ENCODE measurements at regions not wholly inside any gene's neighbourhood (a gene's known extent, or its start where the extent isn't known, plus 50 kb on each side); places are given as distances from the start of the nearest gene placed in this dataset.
A peak's percentile ranks its signal among the peaks of the same experiment; 100 is the strongest.

- no peaks in the 10 kb centered on the region for H3K36me3 ChIP-seq (ENCODE audit: control insufficient read depth in 1 of 2, insufficient read depth in 2 of 2, low read depth in 1 of 2, low read length in 2 of 2)
- no peak overlapping the region for H3K23ac ChIP-seq (ENCODE audit: low read length in 2 of 2)
- no peak overlapping the region for H3K4me3 ChIP-seq (ENCODE audit: insufficient read depth in 1 of 2, low read depth in 1 of 2, low read length in 2 of 2)
- no peak overlapping the region for H4K8ac ChIP-seq (ENCODE audit: low read length)
- peaks cover 8% of the 10 kb centered on the region for H3K4me1 ChIP-seq (ENCODE audit: control insufficient read depth, insufficient read depth, low read depth, low read length)
- no peak overlapping the region for H3K14ac ChIP-seq (ENCODE audit: low read length in 2 of 2)
- H3K9ac ChIP-seq (ENCODE audit: low read length) = peak overlapping the region; percentile 15
- DNase-seq = peak; percentile 87
- H3K9me3 ChIP-seq (ENCODE audit: control insufficient read depth, low read length) = no peaks in the 10 kb centered on the region
- H3K27me3 ChIP-seq (ENCODE audit: control insufficient read depth in 1 of 2, insufficient read depth in 1 of 2, low read length in 2 of 2) = no peaks in the 10 kb centered on the region
- peak overlapping the region; percentile 48 for H3K27ac ChIP-seq (ENCODE audit: low read length, poor library complexity, severe bottlenecking)
- no peak overlapping the region for H3K4me2 ChIP-seq (ENCODE audit: low read length, poor library complexity, severe bottlenecking)
- H2AK5ac ChIP-seq (ENCODE audit: low read length, severe bottlenecking) = no peak overlapping the region
- no peak overlapping the region for H2BK120ac ChIP-seq (ENCODE audit: low read depth, low read length)
- 64% methylated on average over 6 of the region's 8 CpGs for WGBS
- H4K91ac ChIP-seq (ENCODE audit: low read length) = no peak overlapping the region
- H2BK15ac ChIP-seq (ENCODE audit: low read depth, poor library complexity, severe bottlenecking) = no peak overlapping the region
- H3K79me1 ChIP-seq (replicated peaks; ENCODE audit: low read length, poor library complexity, severe bottlenecking) = no peaks in the 10 kb centered on the region
- H2BK5ac ChIP-seq (ENCODE audit: low read depth, low read length, poor library complexity, severe bottlenecking) = no peak overlapping the region
- H2AFZ ChIP-seq (ENCODE audit: low read depth, low read length) = no peak overlapping the region
- H2BK12ac ChIP-seq (ENCODE audit: low read length in 2 of 2) = peak overlapping the region; percentile 18 to 66
- peak overlapping the region in 1 of 2 experiments; percentile 23 for H3K18ac ChIP-seq (ENCODE audit: low read depth in 1 of 2, low read length in 2 of 2)
- H3K4ac ChIP-seq (ENCODE audit: low read depth in 1 of 2, low read length in 2 of 2) = no peak overlapping the region
These were observed 114.4 kb upstream of the GADD45A start for GRCh38 chr1:67570486-67571143.

- H3K9me3 ChIP-seq (ENCODE audit: control insufficient read depth, low read length) = no peaks in the 10 kb centered on the region
These were observed 113.6 kb upstream of the GADD45A start for GRCh38 chr1:67571406-67571805.

GRCh38 chr1:67571901-67572593 lies 113.0 kb upstream of the GADD45A start:
- H4K8ac ChIP-seq (ENCODE audit: low read length) = no peak overlapping the region
- H2BK12ac ChIP-seq (ENCODE audit: low read length in 2 of 2) = no peak overlapping the region
- no peak overlapping the region for H3K14ac ChIP-seq (ENCODE audit: low read length in 2 of 2)
- DNase-seq = no peak
- H3K9me3 ChIP-seq (ENCODE audit: control insufficient read depth, low read length) = no peaks in the 10 kb centered on the region
- no peak overlapping the region for H3K4me2 ChIP-seq (ENCODE audit: low read length, poor library complexity, severe bottlenecking)
- H3K18ac ChIP-seq (ENCODE audit: low read depth in 1 of 2, low read length in 2 of 2) = no peak overlapping the region
- no peaks in the 10 kb centered on the region for H3K79me1 ChIP-seq (replicated peaks; ENCODE audit: low read length, poor library complexity, severe bottlenecking)
- no peaks in the 10 kb centered on the region for H3K27me3 ChIP-seq (ENCODE audit: control insufficient read depth in 1 of 2, insufficient read depth in 1 of 2, low read length in 2 of 2)
- no peak overlapping the region for H3K23ac ChIP-seq (ENCODE audit: low read length in 2 of 2)
- no peak overlapping the region for H2AK5ac ChIP-seq (ENCODE audit: low read length, severe bottlenecking)
- H2BK15ac ChIP-seq (ENCODE audit: low read depth, poor library complexity, severe bottlenecking) = no peak overlapping the region
- no peak overlapping the region for H3K4me3 ChIP-seq (ENCODE audit: insufficient read depth in 1 of 2, low read depth in 1 of 2, low read length in 2 of 2)
- no peak overlapping the region for H3K4ac ChIP-seq (ENCODE audit: low read depth in 1 of 2, low read length in 2 of 2)
- H3K9ac ChIP-seq (ENCODE audit: low read length) = no peak overlapping the region
- no peak overlapping the region for H2BK120ac ChIP-seq (ENCODE audit: low read depth, low read length)
- H2AFZ ChIP-seq (ENCODE audit: low read depth, low read length) = no peak overlapping the region
- no peak overlapping the region for H2BK5ac ChIP-seq (ENCODE audit: low read depth, low read length, poor library complexity, severe bottlenecking)
- no peak overlapping the region for H3K27ac ChIP-seq (ENCODE audit: low read length, poor library complexity, severe bottlenecking)
- peaks cover 8% of the 10 kb centered on the region for H3K4me1 ChIP-seq (ENCODE audit: control insufficient read depth, insufficient read depth, low read depth, low read length)
- H4K91ac ChIP-seq (ENCODE audit: low read length) = no peak overlapping the region
- H3K36me3 ChIP-seq (ENCODE audit: control insufficient read depth in 1 of 2, insufficient read depth in 2 of 2, low read depth in 1 of 2, low read length in 2 of 2) = no peaks in the 10 kb centered on the region
- WGBS = 93% methylated on average over 9 of the region's 14 CpGs

More at GRCh38 chr1:67571406-67571805, 113.6 kb upstream of the GADD45A start:
- Histone ChIP-seq H3K4me1 (ENCODE audit: control insufficient read depth, insufficient read depth, low read depth, low read length) (peaks cover 8% of the 10 kb centered on the region), H2AK5ac (ENCODE audit: low read length, severe bottlenecking) (no peak overlapping the region), H3K4ac (ENCODE audit: low read depth in 1 of 2, low read length in 2 of 2) (no peak overlapping the region), H3K4me3 (ENCODE audit: insufficient read depth in 1 of 2, low read depth in 1 of 2, low read length in 2 of 2) (no peak overlapping the region), H2BK12ac (ENCODE audit: low read length in 2 of 2) (no peak overlapping the region), H2BK15ac (ENCODE audit: low read depth, poor library complexity, severe bottlenecking) (no peak overlapping the region), H4K8ac (ENCODE audit: low read length) (no peak overlapping the region), H3K27me3 (ENCODE audit: control insufficient read depth in 1 of 2, insufficient read depth in 1 of 2, low read length in 2 of 2) (no peaks in the 10 kb centered on the region), H3K4me2 (ENCODE audit: low read length, poor library complexity, severe bottlenecking) (no peak overlapping the region), H3K79me1 (replicated peaks; ENCODE audit: low read length, poor library complexity, severe bottlenecking) (no peaks in the 10 kb centered on the region), H2BK5ac (ENCODE audit: low read depth, low read length, poor library complexity, severe bottlenecking) (no peak overlapping the region), H3K14ac (ENCODE audit: low read length in 2 of 2) (no peak overlapping the region), H3K9ac (ENCODE audit: low read length) (no peak overlapping the region), H4K91ac (ENCODE audit: low read length) (no peak overlapping the region), H3K27ac (ENCODE audit: low read length, poor library complexity, severe bottlenecking) (no peak overlapping the region), H3K36me3 (ENCODE audit: control insufficient read depth in 1 of 2, insufficient read depth in 2 of 2, low read depth in 1 of 2, low read length in 2 of 2) (no peaks in the 10 kb centered on the region), H3K18ac (ENCODE audit: low read depth in 1 of 2, low read length in 2 of 2) (no peak overlapping the region), H2AFZ (ENCODE audit: low read depth, low read length) (no peak overlapping the region), H2BK120ac (ENCODE audit: low read depth, low read length) (no peak overlapping the region), H3K23ac (ENCODE audit: low read length in 2 of 2) (no peak overlapping the region)
- no peak for DNase-seq

- no peak overlapping the region for H3K23ac ChIP-seq (ENCODE audit: low read length in 2 of 2)
- DNase-seq = no peak
- H3K4me3 ChIP-seq (ENCODE audit: insufficient read depth in 1 of 2, low read depth in 1 of 2, low read length in 2 of 2) = no peak overlapping the region
- H2AK5ac ChIP-seq (ENCODE audit: low read length, severe bottlenecking) = no peak overlapping the region
- H3K27ac ChIP-seq (ENCODE audit: low read length, poor library complexity, severe bottlenecking) = no peak overlapping the region
- no peaks in the 10 kb centered on the region for H3K79me1 ChIP-seq (replicated peaks; ENCODE audit: low read length, poor library complexity, severe bottlenecking)
- no peaks in the 10 kb centered on the region for H3K36me3 ChIP-seq (ENCODE audit: control insufficient read depth in 1 of 2, insufficient read depth in 2 of 2, low read depth in 1 of 2, low read length in 2 of 2)
- no peak overlapping the region for H4K91ac ChIP-seq (ENCODE audit: low read length)
- no peak overlapping the region for H2BK15ac ChIP-seq (ENCODE audit: low read depth, poor library complexity, severe bottlenecking)
- no peak overlapping the region for H3K4ac ChIP-seq (ENCODE audit: low read depth in 1 of 2, low read length in 2 of 2)
- H2BK5ac ChIP-seq (ENCODE audit: low read depth, low read length, poor library complexity, severe bottlenecking) = no peak overlapping the region
- no peak overlapping the region for H3K9ac ChIP-seq (ENCODE audit: low read length)
- no peak overlapping the region for H4K8ac ChIP-seq (ENCODE audit: low read length)
- H2BK12ac ChIP-seq (ENCODE audit: low read length in 2 of 2) = no peak overlapping the region
- H3K4me1 ChIP-seq (ENCODE audit: control insufficient read depth, insufficient read depth, low read depth, low read length) = peaks cover 8% of the 10 kb centered on the region
- H3K9me3 ChIP-seq (ENCODE audit: control insufficient read depth, low read length) = no peaks in the 10 kb centered on the region
- no peaks in the 10 kb centered on the region for H3K27me3 ChIP-seq (ENCODE audit: control insufficient read depth in 1 of 2, insufficient read depth in 1 of 2, low read length in 2 of 2)
- 81% methylated on average over 8 of the region's 8 CpGs for WGBS
- no peak overlapping the region for H2BK120ac ChIP-seq (ENCODE audit: low read depth, low read length)
- no peak overlapping the region for H3K18ac ChIP-seq (ENCODE audit: low read depth in 1 of 2, low read length in 2 of 2)
- peak overlapping the region in 1 of 2 experiments; percentile 61 for H3K14ac ChIP-seq (ENCODE audit: low read length in 2 of 2)
- H2AFZ ChIP-seq (ENCODE audit: low read depth, low read length) = no peak overlapping the region
- H3K4me2 ChIP-seq (ENCODE audit: low read length, poor library complexity, severe bottlenecking) = no peak overlapping the region
These were observed 112.3 kb upstream of the GADD45A start for GRCh38 chr1:67572594-67573221.

Data from mesenchymal stem cell (in vitro differentiated cells and primary cell).